WTC11 (cell line): ENCODE measurements at regions not wholly inside any gene's neighbourhood (a gene's known extent, or its start where the extent isn't known, plus 50 kb on each side); places are given as distances from the start of the nearest gene placed in this dataset.

ENCODE experiments used
- ATAC-seq: fragments of 200-7000 bp; cut with Tn5 transposase; 2 replicates; pipeline ENCODE4 v1.10.0; 2021; ENCODE audit warnings: mild to moderate bottlenecking, moderate library complexity
- CTCF ChIA-PET: fragments of 300-600 bp; sonication (Branson Sonifier 250); formaldehyde crosslinking; loops from one replicate; lab custom pipeline; 2021; ENCODE audit warnings: antibody characterized with exemption; lab: Charles Lee
- POLR2A ChIA-PET: fragments of 350-600 bp; sonication (Branson Sonifier 250); formaldehyde crosslinking; loops from one replicate; lab custom pipeline; 2021; ENCODE audit warnings: antibody characterized with exemption; lab: Charles Lee
- DNase-seq: peaks from one replicate; pipeline ENCODE4 v3.0.0; 2021; ENCODE audit warnings: low spot score
- H3K27ac Mint-ChIP-seq: 2 replicates; pipeline ENCODE4 v1.8.0; 2021; ENCODE audit warnings: mixed read lengths
- H3K27me3 Mint-ChIP-seq: 2 replicates; pipeline ENCODE4 v1.8.0; 2021; ENCODE audit warnings: low read depth, mild to moderate bottlenecking, moderate library complexity, mixed read lengths
- H3K36me3 Mint-ChIP-seq: 2 replicates; pipeline ENCODE4 v1.8.0; 2021; ENCODE audit warnings: mixed read lengths
- H3K4me1 Mint-ChIP-seq: 2 replicates; pipeline ENCODE4 v1.8.0; 2022; ENCODE audit warnings: mixed read lengths
- H3K4me3 Mint-ChIP-seq: 2 replicates; pipeline ENCODE4 v1.8.0; 2021; ENCODE audit warnings: mild to moderate bottlenecking, moderate library complexity, mixed read lengths
- H3K9me3 Mint-ChIP-seq: 2 replicates; pipeline ENCODE4 v1.8.0; 2021; ENCODE audit warnings: mixed read lengths
- ATF6 ChIP-seq: sonication (generic); formaldehyde crosslinking; IDR thresholded peaks from 2 replicates; pipeline ENCODE4 v1.8.1; 2023; ENCODE audit warnings: mild to moderate bottlenecking, missing genetic modification reagents
- CTCF ChIP-seq: fragments of 200-600 bp; IDR thresholded peaks from 2 replicates; pipeline ENCODE4 v1.8.0; 2022; ENCODE audit warnings: antibody characterized with exemption
- E2F4 ChIP-seq: sonication (generic); formaldehyde crosslinking; IDR thresholded peaks from 2 replicates; pipeline ENCODE4 v1.8.1; 2022; ENCODE audit warnings: low read depth, mild to moderate bottlenecking, moderate library complexity, missing genetic modification reagents, borderline replicate concordance
- FOXP1 ChIP-seq: sonication (generic); formaldehyde crosslinking; IDR thresholded peaks from 2 replicates; pipeline ENCODE4 v1.8.0; 2022; ENCODE audit warnings: missing genetic modification reagents, mild to moderate bottlenecking, moderate library complexity, borderline replicate concordance
- IRF1 ChIP-seq: sonication (generic); formaldehyde crosslinking; IDR thresholded peaks from 2 replicates; pipeline ENCODE4 v1.8.0; 2023; ENCODE audit warnings: missing genetic modification reagents
- MXD4 ChIP-seq: fragments of 250-450 bp; sonication (Bioruptor Pico); IDR thresholded peaks from 2 replicates; pipeline ENCODE4 v1.8.0; 2021; ENCODE audit warnings: mild to moderate bottlenecking, moderate library complexity, borderline replicate concordance
- NR3C1 ChIP-seq: sonication (generic); formaldehyde crosslinking; conservative IDR thresholded peaks from 2 replicates; pipeline ENCODE4 v1.8.1; 2023; ENCODE audit warnings: low read depth, mild to moderate bottlenecking, missing genetic modification reagents
- RORB ChIP-seq: fragments of 250-450 bp; sonication (Bioruptor Pico); IDR thresholded peaks from 2 replicates; pipeline ENCODE4 v1.9.0; 2021; ENCODE audit warnings: mild to moderate bottlenecking
- SP1 ChIP-seq: sonication (generic); formaldehyde crosslinking; conservative IDR thresholded peaks from 2 replicates; pipeline ENCODE4 v1.8.1; 2022; ENCODE audit warnings: missing genetic modification reagents
- TP53 ChIP-seq: sonication (generic); formaldehyde crosslinking; IDR thresholded peaks from 2 replicates; pipeline ENCODE4 v1.8.1; 2023; ENCODE audit warnings: mild to moderate bottlenecking, missing genetic modification reagents
- ZMAT4 ChIP-seq: fragments of 250-450 bp; sonication (Bioruptor Pico); IDR thresholded peaks from 2 replicates; pipeline ENCODE4 v1.9.0; 2021; ENCODE audit warnings: mild to moderate bottlenecking
- ZNF281 ChIP-seq: sonication (generic); formaldehyde crosslinking; IDR thresholded peaks from 2 replicates; pipeline ENCODE4 v1.8.0; 2023; ENCODE audit warnings: mild to moderate bottlenecking, missing genetic modification reagents

- TF ChIP-seq CTCF (no peak), IRF1 (CRISPR knock-in tag) (no peak), SP1 (no peak), RORB (CRISPR knock-in tag) (no peak), E2F4 (CRISPR knock-in tag) (no peak)
These were observed 484.8 kb downstream of the BRINP3 start (continued) for GRCh38 chr1:189992856-189993255.

- ChIA-PET POLR2A (no interaction called here), CTCF (no interaction called here)
- H3K27ac Mint-ChIP-seq, result peak overlapping the region; percentile 4; the same call in 1 of the 2 replicates
These were observed 477.2 kb downstream of the BRINP3 start for GRCh38 chr1:190000365-190000872.

More at GRCh38 chr1:190000365-190000872, 477.2 kb downstream of the BRINP3 start:
- H3K36me3 Mint-ChIP-seq, result no peaks in the 10 kb centered on the region
- H3K9me3 Mint-ChIP-seq, result no peaks in the 10 kb centered on the region
- H3K4me3 Mint-ChIP-seq, result no peak overlapping the region
- DNase-seq (no peak), ATAC-seq (no peak)
- H3K4me1 Mint-ChIP-seq, result peaks cover 9% of the 10 kb centered on the region
- TF ChIP-seq ATF6, result no peak
- no peak for TF ChIP-seq E2F4 (CRISPR knock-in tag)
- no peak for TF ChIP-seq MXD4 (CRISPR knock-in tag)
- TF ChIP-seq ZMAT4 (CRISPR knock-in tag), result no peak
- TF ChIP-seq NR3C1 (CRISPR knock-in tag), result no peak
- no peak for TF ChIP-seq ZNF281 (CRISPR knock-in tag)
- no peak for TF ChIP-seq TP53 (CRISPR knock-in tag)
- TF ChIP-seq FOXP1 (CRISPR knock-in tag), result no peak
- no peaks in the 10 kb centered on the region for H3K27me3 Mint-ChIP-seq
